ENCODE measurements at regions not wholly inside any gene's neighbourhood (a gene's known extent, or its start where the extent isn't known, plus 50 kb on each side); places are given as distances from the start of the nearest gene placed in this dataset.
"Not testable (repeated sequence)": the region's sequence is repeated elsewhere in the genome, so short reads cannot be mapped to it uniquely, and the experiment has no call there.

DNA sequence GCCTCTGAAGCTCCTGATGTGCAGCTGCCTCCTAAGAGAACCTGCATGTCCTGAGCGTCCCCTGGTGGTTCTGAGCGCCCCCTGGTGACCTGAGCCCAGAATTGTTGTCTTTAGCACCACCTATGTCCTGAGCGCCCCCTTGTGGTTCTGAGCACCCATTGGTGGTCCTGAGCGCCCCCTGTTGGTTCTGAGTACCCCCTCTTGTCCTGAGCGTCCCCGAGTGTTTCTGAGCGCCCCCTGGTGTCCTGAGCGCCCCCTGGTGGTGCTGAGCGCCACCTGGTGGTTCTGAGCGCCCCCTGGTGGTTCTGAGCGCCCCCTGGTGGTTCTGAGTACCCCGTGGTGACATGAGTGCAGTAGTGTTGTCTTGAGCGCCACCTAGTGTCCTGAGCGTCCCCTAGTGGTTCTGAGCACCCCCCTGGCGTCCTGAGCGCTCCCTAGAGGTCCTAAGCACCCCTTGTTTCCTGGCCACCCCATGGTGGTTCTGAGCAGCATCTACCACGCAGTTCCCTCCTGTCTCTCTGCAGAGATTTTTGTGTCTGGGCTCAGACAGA, 782.5 kb downstream of the TMEM121 start:
- no peak for DNase-seq

- no peak for DNase-seq
Measured at GRCh38 chr14:106309423-106309822, 783.0 kb downstream of the TMEM121 start.

GRCh38 chr14:106315436-106315835, 789.1 kb downstream of the TMEM121 start:
- DNase-seq, result no peak

DNA sequence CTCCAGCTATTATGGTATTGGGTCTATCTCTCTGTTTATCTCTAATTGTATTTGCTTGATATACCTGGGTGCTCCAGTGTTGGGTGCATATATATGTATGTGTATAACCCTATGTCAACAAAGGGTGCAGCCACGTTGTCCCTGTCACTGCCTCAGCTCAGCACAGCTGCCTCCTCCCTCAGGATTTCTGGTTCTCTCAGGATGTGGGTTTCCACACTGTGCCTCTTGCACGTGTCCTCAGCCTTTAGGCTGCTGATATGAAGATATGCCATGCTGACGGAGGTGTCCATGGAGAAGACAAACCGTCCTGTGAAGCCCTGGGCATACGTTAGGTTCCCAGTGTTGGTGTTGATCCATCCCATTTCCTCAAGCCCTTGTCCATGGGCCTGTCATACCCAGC, 791.2 kb downstream of the TMEM121 start:
- no peak for DNase-seq

DNA sequence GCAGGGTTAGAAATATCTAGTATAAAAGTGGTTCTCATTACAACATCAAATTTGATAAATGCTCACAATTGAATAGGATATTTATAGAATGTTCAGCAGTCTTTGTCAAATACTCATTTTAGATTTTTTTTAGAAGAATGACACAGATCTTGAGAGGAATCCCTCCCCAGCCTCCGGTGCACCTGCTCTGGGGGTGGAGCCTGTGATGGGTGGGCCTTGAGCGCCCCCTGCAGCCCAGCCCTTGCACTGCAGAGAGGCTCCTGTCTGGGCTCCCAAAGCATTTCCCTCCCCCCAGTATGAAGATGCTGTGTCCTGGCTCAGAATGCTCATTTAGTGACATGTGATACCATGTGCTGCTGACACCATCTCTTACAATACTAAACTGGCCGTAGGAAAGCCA, 792.3 kb downstream of the TMEM121 start:
- DNase-seq, result no peak

DNA sequence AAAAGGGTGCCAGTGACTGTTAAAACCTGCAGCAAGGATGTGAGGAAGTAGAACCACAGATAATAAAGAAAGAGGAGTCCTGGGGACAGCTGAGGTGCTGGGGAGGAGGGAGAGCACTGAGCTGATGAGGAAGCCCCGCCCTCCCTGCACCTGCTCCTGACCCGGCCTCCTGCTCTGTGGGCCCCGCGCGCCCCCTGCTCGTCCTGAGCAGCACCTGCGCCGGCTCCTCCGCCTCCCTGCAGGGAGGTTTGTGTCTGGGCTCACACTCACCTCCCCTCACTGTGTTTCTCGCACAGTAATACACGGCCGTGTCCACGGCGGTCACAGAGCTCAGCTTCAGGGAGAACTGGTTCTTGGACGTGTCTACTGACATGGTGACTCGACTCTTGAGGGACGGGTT, 797.6 kb downstream of the TMEM121 start:
- DNase-seq, result not testable (repeated sequence)

GRCh38 chr14:106327234-106327633, 800.9 kb downstream of the TMEM121 start:
- DNase-seq, result no peak

DNA sequence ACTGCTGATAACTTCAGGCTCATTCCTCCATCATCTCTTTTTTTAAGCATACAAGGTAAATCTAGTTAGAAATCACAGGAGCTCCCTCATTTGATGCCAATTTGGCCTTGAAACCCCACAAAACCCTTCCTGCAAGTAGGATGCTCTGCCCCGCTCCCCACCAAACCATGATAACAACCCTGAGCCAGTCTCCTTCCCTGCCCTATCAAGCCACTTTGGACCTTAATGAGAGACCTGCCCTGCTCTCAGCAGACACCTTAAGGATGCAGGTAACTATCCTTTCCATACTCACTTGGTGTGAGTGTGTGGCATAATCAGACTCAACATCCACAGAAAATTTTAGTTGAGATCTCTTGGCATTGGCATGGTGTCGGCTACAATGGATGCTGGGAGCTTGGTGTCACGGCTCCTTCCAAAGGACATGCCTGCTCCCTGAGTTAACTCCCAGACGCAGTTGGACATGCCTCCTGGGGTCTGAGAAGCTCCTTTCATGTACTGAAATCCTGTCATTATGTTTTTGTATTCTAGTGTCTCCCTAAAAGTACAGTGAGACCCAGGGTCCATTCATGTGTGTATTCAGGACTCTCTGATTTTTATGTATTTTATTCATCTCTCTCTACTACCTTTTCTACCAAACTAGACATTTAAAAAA, 801.4 kb downstream of the TMEM121 start:
- not testable (repeated sequence) for DNase-seq

- DNase-seq, result not testable (repeated sequence)
Measured at GRCh38 chr14:106329243-106329642, 802.9 kb downstream of the TMEM121 start.

- not testable (repeated sequence) for DNase-seq
Measured at GRCh38 chr14:106329987-106330774, 803.8 kb downstream of the TMEM121 start.

GRCh38 chr14:106334428-106335109, 808.2 kb downstream of the TMEM121 start:
- DNase-seq, result not testable (repeated sequence)

DNA sequence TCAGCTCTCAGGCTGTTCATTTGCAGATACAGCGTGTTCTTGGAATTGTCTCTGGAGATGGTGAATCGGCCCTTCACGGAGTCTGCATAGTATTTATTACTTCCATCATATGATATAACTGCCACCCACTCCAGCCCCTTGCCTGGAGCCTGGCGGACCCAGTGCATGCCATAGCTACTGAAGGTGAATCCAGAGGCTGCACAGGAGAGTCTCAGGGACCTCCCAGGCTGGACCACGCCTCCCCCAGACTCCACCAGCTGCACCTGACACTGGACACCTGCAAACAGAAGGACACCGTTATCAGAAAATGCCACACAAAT, 808.7 kb downstream of the TMEM121 start:
- not testable (repeated sequence) for DNase-seq

DNA sequence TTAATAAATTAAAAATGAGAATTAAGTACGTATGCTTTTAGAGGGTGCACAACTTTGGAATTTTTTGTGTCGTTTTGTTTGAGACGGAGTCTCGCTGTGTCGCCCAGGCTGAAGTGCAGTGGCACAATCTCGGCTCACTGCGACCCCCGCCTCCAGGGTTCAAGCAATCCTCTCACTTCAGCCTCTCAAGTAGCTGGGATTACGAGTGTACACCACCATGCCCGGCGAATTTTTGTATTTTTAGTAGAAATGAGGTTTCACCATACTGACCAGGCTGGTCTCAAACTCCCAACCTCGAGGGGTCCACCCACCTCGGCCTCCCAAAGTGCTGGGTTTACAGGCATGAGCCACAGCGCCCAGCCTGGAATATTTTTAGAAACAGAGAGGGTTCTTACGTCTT, 812.4 kb downstream of the TMEM121 start:
- not testable (repeated sequence) for DNase-seq

- not testable (repeated sequence) for DNase-seq
Measured at GRCh38 chr14:106340658-106341057, 814.3 kb downstream of the TMEM121 start.

GRCh38 chr14:106341161-106341560, 814.8 kb downstream of the TMEM121 start:
- not testable (repeated sequence) for DNase-seq

DNA sequence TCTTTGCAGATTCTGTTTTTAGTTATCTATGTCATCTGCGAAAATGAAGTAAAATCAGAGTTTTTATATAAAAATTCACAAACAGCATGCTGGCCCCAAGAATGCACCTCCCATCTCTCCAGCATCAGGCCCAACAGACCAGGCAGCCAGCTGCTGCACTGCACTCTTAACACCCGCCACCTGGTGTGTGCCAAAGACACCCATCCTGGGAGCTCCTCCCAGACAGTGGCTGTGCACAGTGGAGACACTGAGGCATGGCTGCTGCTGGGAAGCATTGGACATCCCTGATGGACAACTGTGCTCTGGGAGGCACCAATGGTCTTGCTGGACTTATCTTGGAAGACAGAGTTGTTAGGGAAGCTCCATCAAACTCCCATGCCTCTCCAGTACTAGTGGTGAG, 817.2 kb downstream of the TMEM121 start:
- no peak for DNase-seq

DNA sequence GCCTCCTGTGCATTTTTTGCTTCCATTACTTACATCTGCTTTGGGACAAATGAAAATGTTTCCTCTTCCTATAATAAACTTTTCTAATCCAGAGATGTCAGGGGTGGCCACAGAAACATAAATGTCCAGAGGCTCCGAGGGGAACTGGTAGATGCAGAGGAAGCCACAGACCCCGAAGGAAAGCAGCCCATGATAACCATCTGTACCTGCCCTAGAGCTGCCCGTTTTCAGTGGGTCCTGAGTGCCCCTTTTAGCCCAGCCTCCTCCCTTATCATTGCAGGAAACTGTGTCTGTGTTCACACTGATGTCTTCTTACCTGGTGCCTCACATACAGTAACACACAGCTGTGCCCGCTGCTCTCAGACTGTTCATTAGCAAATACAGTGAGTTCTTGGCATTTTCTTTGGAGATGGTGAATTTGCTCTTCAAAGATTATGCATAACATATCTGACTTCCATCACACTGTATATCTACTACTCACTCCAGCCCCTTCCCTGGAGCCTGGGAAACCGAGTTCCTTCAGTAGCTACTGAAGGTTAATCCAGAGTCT, 817.8 kb downstream of the TMEM121 start:
- not testable (repeated sequence) for DNase-seq

GRCh38 chr14:106344791-106345479, 818.6 kb downstream of the TMEM121 start:
- not testable (repeated sequence) for DNase-seq

DNA sequence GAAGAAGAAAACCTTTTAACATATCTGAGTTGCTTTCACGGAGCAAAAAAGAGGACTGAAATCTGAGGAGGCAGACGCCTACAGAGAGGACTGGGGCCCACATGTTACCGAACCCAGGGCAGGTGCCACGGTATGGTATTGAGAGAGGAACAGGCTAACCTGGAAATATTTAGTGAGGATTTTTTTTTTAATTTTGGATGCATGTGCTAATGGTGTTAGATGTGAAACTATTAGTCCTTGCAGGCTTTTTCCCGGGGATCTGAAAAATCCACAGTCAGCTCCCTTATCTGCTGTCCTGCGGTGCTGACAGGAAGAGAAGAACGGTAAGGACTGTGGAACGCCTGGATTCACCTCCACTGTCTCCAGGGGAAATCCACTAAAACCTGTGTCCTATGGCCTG, 819.7 kb downstream of the TMEM121 start:
- DNase-seq, result no peak

DNA sequence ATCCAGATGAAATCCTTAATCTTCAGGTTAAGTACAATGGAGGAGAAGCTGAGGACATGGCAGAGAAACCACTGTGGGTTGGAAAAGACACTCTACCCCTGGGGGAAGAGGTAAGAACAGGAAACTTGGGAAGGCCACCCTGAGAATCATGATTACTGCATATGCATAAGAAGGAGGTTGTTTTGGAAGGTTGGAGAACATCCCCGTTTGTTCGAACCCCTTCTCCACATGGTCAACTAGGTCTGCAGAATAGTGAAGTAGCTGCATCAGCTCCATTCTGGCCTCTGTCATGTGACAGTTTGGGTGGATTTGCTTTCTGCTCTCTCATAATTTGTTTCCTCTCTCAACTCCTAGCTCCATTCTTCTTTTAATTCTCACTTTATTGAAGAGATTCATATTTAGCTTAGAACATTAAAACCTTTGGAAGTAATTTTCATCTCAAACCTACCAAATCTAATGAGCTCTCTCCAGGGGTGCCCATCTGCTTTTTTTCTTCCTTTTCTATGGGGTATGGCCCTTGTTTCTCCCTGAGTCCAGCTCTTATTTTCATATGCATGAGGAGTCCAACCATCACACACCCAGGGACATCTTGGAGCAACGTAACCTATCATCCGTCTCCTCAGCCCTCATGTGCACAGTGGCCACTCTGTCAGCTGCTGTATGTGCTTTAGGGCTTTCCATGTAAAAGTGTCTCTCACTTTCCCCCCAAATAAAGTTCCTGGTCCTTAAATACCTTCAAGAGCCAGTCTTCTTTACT, 820.3 kb downstream of the TMEM121 start:
- no peak for DNase-seq

DNA sequence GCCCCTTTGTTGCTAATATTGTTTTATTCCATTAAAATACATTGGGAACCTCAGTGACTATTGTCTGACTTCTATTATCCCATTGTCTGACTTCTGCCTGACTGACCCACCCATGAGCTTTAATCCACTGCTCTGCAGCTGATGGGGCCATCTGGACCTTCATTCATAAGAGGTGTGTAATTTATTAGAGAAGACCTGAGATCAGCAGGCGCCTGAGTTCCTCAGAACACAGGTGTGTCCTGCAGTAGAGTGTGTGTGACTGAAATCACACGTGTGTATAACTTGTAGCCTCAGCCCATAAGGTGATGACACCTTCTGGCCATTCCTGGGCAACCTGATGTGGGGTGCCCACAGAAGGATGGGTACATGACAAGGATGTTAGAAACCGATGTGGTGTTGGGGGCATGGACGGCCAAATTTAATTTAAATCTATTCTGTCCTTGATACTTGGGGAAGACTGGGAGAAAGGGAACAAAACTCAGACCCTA, 821.0 kb downstream of the TMEM121 start:
- DNase-seq, result no peak

All from DMS79 treated with DMSO at 0.1 percent for 48 hours (cell line).